DMS 273 (cell line): ENCODE measurements at regions not wholly inside any gene's neighbourhood (a gene's known extent, or its start where the extent isn't known, plus 50 kb on each side); places are given as distances from the start of the nearest gene placed in this dataset.

ENCODE experiments used
- DNase-seq: peaks from one replicate; lab custom pipeline; 2025; ENCODE audit not compliant: unreplicated experiment; lab: John Stamatoyannopoulos, UW

DNA sequence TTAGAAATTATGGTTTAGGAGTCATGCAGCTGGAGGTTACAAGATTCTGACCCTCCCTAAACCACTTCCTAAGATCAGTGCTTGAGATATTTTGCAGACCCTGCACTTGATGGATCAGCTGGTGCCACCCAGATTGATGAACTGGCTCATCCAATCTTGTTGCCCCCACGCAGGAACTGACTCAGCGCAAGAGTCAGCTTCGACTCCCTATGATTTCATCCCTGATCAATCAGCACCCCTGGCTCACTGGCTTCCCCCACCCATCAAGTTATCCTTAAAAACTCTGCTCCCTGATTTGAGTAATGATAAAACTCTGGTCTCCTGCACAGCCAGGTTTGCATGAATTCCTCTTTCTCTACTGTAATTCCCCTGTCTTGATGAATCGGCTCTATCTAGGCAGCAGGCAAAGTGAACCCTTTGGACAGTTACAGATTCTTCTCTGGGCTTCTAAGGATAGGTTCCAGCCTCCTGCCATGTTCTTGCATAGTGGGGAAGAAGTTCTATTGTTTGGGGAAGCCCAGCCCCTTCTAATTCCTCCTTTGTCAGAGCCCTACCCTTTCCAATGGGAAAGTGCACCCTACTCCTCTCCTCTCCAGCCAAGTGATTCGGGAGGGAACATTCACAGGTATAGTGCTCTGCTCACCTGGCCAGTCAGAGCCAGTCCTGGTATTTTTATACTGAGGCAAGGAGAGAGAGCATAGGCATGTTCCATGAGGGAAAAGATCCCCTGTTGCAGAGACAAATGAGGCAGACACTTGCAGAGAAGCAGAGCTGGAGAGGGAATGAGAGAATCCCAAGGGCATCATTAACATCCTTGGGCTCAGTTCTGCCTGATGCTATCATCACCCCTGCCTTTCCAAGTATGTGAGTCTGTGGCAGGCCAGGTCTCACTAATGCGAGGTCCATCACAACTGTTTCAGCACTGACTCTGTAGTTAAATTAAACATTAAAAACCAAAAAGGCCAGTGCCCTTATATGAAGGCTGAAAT lies 224.4 kb upstream of the GALNT17 start:
- DNase-seq: no peak

DNA sequence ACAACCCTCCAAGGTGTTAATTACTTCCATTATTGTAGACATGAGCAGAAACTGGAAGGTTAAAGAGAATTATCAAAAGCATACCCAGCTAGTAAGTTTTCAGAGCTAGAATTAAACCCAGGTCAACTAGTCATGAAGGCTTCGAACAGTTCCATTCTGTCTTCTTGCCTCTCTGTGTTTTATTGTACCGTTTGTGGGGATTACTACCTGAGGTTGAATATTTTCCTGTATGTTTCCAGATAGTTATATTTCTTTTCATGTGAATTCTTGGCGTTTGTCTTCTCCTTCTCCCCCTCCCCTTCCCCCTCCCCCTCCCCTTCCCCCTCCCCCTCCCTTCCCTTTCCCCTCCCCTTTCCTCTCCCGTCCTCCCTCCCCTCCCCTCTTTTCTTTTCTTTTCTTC lies 218.0 kb upstream of the GALNT17 start:
- DNase-seq: no peak

- DNase-seq: no peak
Observed at GRCh38 chr7:70915067-70915466, 216.9 kb upstream of the GALNT17 start.

- DNase-seq: no peak
Observed at GRCh38 chr7:70919481-70920073, 212.4 kb upstream of the GALNT17 start.

DNA sequence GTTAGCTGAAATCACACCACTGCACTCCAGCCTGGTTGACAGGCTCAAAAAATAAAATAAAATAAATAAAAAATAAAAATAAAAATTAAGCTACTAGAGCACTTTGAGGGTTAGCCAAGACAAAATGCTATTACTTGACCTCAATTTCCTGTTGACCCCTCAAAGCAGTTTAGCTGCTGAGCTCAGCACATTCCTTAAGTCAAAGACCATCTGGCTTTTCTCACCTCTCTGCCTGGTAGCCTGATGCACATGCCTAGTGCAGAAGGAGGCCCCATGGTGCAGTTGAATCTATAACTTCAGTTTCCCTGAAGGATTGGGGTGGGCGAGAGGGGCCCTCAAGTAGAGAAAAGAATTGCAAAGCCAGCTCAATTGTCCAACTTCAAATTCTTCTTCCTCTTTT lies 211.1 kb upstream of the GALNT17 start:
- peak; percentile 17 for DNase-seq

- DNase-seq: no peak
Observed at GRCh38 chr7:70923181-70923845, 208.6 kb upstream of the GALNT17 start.

- peak; percentile 63 for DNase-seq
Observed at GRCh38 chr7:70925411-70926115, 206.4 kb upstream of the GALNT17 start.

DNA sequence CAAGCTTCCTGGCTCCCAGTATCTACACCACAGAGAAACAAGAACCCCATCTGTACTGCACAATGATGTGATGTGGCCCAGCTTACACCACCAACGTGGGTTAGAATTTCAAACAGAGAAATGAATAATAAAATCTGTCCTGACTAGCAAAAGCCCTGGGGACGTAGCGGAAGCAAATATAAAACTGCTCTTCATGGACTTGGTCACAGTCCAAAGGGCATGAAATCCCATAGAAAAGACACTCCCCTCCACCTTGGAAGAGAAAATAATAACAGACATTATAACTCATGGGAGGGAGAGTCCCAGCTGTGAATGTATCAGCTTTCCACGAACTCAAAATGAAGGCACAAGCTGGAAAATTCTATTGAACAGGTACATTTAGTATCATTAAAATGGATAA lies 205.3 kb upstream of the GALNT17 start:
- peak; percentile 30 for DNase-seq

DNA sequence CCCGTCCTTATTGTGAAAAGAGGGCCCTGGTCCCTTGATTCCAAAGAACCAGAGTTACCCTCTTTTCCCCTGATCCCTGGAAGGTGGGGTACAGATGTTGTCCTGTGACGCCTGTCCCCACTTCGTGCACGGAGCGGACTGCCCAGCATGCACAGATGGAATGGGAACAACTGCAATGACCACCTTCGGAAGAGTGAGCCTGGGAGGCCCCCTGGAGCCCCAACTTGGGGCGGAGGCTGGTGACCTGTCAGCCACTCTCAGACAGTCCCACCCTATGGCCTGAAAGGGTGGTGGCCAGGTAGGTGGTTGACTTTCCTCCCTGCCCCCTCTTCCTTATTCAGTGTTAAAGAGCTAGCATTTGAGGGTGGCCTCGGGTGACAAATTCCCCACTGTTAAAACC lies 196.6 kb upstream of the GALNT17 start:
- no peak for DNase-seq

DNA sequence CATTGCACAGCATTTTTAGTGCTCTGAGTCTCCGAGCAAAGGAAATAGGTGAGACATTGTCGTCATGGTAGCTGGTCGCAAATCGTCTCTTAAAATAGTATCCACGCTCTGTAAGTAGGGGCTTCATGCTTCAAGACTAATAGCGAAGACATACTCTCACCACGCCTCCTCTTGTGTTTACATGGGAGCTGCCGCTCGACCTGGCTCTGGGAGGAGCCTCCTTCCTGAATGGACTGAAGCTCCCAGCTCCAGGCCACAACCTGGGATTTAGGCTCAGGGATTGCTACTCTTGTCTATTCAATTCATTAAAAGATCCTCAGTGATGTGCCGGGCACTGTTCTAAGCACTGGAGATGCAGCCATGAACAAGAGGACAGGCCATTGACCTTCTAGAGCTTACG lies 196.1 kb upstream of the GALNT17 start:
- DNase-seq: no peak

GRCh38 chr7:70937424-70937823 lies 194.5 kb upstream of the GALNT17 start:
- DNase-seq: no peak

DNA sequence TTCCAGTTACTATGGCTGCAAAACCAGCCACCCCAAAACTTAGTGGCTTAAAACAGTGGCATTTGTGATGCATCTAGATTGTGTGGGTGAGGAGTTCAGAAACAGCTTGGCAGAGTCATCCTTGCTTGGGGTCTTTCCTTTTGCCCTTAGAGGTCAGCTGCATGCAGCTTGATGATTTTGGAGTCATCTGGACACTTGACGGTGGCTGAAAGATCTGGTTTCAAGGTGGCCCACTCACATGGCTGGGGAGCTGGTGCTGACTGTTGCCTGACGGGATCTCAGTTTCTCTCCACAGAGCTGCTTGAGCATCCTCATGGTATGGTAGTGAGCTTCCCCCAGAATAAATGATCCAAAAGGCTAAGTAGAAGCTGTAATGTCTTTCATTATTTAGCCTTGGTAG lies 191.3 kb upstream of the GALNT17 start:
- DNase-seq: no peak

DNA sequence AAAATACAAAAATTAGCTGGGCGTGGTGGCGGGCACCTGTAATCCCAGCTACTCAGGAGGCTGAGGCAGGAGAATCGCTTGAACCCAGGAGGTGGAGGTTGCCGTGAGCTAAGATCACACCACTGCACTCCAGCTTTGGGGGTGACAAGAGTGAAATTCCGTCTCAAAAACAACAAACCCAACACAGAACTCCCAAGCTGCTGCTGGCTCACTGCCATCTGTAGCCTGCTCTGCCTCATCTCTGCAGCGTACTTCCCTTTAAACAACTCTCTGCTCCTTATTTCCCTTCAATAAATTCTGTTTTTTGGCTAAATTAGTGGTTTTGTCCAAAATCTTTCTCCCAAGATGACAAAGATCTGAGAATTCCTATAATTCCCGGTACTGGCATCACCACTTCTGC lies 189.2 kb upstream of the GALNT17 start:
- no peak for DNase-seq

GRCh38 chr7:70944516-70944915 lies 187.4 kb upstream of the GALNT17 start:
- no peak for DNase-seq

DNA sequence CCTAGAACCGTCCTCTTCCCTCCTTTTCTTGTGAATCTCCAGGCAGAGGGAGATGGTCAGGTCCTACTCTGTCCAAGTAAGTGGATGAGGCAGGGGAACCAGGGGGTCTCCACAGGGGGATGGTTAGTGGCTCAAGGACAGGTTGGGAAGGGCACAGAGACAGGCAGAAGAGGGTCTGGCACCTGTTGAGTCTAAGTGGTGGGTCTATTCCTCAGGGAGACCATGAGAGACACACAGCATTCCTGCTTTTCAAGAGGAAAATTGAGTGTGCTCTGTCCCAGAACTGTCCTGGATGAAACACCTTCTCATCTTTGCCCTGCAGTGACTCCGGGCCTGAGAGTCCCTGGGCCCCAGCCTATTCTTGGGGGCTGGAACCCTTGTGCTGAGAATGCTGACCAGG lies 184.8 kb upstream of the GALNT17 start:
- no peak for DNase-seq

DNA sequence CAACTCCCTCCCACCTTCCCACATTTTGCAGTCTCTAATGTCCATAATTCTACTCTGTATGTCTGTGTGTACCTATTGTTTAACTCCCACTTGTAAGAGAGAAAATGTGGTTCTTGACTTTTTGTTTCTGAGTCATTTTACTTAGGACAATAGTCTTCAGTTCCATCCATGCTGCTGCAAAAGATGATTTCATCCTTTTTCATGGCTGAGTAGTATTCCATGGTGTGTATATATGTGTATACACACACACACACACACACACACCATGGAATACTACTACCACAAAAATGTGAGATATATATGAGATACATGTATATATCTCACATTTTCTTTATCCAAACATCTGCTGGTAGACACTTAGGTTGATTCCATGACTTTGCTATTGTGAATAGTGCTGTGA lies 182.1 kb upstream of the GALNT17 start:
- DNase-seq: no peak

DNA sequence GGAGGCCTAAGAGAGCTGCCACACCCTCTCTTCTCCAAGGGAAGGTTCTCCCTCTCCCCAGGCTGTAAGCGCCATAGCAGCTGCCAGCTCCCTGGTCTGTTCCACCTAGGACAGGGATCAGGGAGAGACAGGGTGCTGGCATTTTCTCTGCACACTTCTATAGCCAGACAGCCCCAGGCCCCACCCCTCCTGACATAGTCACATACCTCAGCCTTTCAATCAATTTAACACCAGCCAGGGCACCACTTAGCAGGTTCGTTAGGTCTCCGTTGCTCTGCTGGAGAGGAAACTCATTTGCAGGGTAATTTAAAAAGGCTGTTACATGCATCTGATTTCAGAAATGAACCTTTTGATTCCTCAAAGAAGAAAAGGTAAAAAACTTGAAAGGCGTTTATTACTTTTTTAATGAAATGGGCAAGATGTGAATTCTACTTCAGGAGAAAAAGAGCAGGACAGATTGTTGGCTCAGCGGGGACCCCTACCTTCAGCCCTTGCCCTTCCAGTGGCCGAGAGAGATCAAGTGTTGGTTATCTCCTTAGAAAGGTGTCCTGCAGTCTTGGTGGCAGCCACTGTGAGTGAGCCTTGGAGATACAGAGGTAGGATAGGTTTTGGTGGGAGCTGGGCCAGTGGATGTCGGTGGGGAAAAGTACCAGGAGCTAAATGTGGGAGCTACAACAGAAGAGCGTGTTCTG lies 180.5 kb upstream of the GALNT17 start:
- DNase-seq: no peak

DNA sequence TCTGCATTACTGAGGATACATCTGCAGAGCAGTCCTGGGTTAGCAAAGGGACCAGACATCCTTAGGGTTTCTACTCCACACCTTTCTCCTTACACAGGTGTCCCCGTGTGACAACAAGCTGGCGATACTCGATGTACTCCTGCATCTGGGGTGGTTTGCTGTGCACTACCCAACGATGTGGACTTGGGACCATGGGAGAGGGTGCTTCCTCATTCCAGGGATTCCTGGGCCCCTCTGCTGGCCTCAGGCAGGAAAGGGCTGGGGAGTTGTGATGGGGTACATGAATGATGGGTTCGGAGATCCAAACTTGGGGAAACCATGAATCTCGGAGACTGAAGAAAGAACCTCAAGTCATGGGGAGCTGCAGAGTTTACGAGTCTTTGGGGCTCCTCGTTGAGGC lies 179.6 kb upstream of the GALNT17 start:
- DNase-seq: no peak

- DNase-seq: no peak
Observed at GRCh38 chr7:70953331-70953741, 178.6 kb upstream of the GALNT17 start.

- no peak for DNase-seq
Observed at GRCh38 chr7:70953796-70954195, 178.1 kb upstream of the GALNT17 start.

GRCh38 chr7:70972693-70973092 lies 159.3 kb upstream of the GALNT17 start:
- DNase-seq: no peak
